RWPE1 (cell line): ENCODE measurements at regions not wholly inside any gene's neighbourhood (a gene's known extent, or its start where the extent isn't known, plus 50 kb on each side); places are given as distances from the start of the nearest gene placed in this dataset.

ENCODE experiments used
- CTCF ChIA-PET: fragments of 350-600 bp; sonication (Branson Sonifier 250); formaldehyde crosslinking; extraction: SDS; loops from one replicate; lab custom pipeline; 2021; lab: Yijun Ruan, JAX
- POLR2A ChIA-PET: fragments of 400-600 bp; formaldehyde crosslinking; extraction: SDS; loops from one replicate; lab custom pipeline; 2020; ENCODE audit warnings: antibody characterized with exemption; ENCODE audit not compliant: low non-redundant PET; lab: Yijun Ruan, JAX
- DNase-seq: peaks from one replicate; pipeline ENCODE4 v3.0.0; 2012; ENCODE audit warnings: low spot score
- H3K27ac ChIP-seq: fragments of 450-650 bp; 2 replicates; pipeline ENCODE4 v1.5.1; 2017
- CTCF ChIP-seq: fragments of 450-650 bp; conservative IDR thresholded peaks from 2 replicates; pipeline ENCODE4 v1.5.1; 2017; ENCODE audit warnings: low read depth, mild to moderate bottlenecking

DNA sequence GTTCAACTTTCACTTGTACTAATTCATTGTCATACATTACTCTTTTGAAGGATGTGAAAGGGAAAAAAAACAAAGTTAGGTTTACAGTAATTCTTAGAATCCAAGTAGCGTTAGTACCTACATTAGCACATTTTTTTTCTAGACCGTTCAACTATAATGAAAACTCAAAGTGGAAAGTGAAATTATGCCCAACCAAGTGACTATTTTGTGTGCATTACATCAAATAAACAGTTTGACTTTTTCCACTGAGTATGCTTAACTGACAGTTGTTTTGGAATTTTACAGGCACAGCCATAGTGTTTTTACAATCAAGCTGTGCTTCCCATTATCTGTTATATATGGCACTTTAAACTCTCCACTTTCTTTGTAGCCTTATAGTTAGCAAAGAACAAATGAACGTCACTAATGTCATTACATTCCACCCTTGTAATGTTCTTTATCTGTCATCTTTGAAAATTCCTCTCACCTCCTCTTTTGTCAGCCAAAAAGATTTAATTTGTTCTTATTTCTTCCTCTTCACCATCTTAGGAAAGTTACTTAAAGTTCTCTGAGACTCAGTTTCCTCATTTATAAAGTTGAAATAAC, 142.3 kb upstream of the SOX2 start:
- no peak for DNase-seq
- ChIA-PET CTCF (interaction anchor here (0.6 kb wide), 1 partner anchor 767 kb away, joined by 3 read pairs; no protein-coding TSS in a partner anchor), POLR2A (no interaction called here)
- no peak for TF ChIP-seq CTCF
- no peak overlapping the region for H3K27ac ChIP-seq

DNA sequence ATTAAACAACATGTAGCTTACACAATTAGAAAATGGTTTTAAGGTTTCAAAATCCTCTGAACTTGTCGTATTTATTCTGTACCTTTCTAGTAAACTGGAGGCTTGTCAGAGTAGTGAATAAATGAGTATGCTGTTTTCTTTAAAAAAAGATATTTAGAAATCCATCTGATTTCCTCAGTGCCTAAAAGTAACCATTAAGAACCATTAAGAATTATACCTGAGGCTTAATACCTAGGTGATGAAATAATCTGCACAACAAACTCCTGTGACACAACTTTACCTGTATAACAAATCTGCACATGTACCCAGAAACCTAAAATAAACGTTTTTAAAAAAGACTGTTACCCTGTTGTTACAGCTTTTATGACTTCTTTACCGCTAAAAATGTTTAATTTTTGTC, 143.0 kb upstream of the SOX2 start:
- no peak for TF ChIP-seq CTCF
- DNase-seq, result no peak
- H3K27ac ChIP-seq, result no peak overlapping the region
- ChIA-PET CTCF (interaction anchor here (0.6 to 1.6 kb wide), 3 partner anchors 131 to 766 kb away, joined by 3 to 7 read pairs (median 3); no protein-coding TSS in a partner anchor), POLR2A (no interaction called here)

DNA sequence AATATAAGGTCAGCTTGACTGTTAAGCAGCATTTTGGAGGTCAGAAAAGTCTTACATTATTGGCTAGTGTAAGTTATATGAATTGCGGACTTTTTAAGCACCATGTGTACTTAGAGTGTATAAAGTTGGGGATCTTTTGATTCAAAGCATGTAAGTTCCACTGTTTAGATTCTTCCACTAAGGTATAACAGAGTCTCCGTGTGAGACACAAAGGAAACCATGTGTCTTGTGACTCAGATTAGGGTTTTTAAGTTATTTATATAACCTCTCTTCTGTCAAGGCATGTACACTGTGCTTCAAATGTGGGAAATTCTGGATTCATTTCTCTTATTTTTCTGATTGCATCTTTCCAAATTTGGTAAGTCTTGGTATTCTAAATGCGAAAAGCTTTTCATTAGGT, 143.5 kb upstream of the SOX2 start:
- H3K27ac ChIP-seq, result no peak overlapping the region
- POLR2A ChIA-PET, result no interaction called here
- CTCF ChIA-PET, result interaction anchor here (0.6 to 1.6 kb wide), 3 partner anchors 132 to 776 kb away, joined by 3 to 7 read pairs (median 3); no protein-coding TSS in a partner anchor
- peak; percentile 5 for DNase-seq
- TF ChIP-seq CTCF, result no peak

GRCh38 chr3:181567311-181568075, 144.2 kb upstream of the SOX2 start:
- CTCF ChIA-PET, result interaction anchor here (0.6 to 1.6 kb wide), 6 partner anchors 11 to 1632 kb away, joined by 3 to 7 read pairs (median 3); no protein-coding TSS in a partner anchor
- peak; percentile 62 for DNase-seq
- no peak overlapping the region for H3K27ac ChIP-seq
- TF ChIP-seq CTCF, result no peak
- POLR2A ChIA-PET, result no interaction called here

DNA sequence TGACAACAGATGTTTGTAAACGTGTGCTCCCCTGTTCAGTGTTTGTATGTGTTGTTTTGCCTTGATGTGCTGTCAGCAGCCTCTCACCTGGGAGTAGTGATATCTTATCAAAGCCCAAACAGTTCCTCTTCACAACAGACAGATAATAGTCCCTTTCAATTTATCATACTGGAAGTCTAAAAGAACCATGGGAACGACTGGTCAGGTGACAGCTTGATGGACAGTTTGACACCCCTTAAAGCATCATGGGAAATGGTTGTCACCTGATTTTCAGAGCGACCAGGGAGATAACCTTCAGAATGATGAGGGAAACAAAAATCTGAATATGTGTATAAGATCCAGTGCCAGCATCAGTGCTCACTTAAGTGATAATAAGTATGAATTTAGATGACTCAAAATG, 146.3 kb upstream of the SOX2 start:
- POLR2A ChIA-PET, result no interaction called here
- no peak overlapping the region for H3K27ac ChIP-seq
- DNase-seq, result no peak
- CTCF ChIA-PET, result interaction anchor here (0.8 to 1.2 kb wide), 3 partner anchors 135 to 184 kb away, joined by 3 to 5 read pairs (median 3); no protein-coding TSS in a partner anchor
- no peak for TF ChIP-seq CTCF

- DNase-seq, result no peak
- POLR2A ChIA-PET, result no interaction called here
- 0 out of 2 replicates have a peak, but pooled peaks have one; percentile 9 for TF ChIP-seq CTCF
- H3K27ac ChIP-seq, result no peak overlapping the region
- CTCF ChIA-PET, result interaction anchor here (0.5 to 1.2 kb wide), 6 partner anchors 95 to 1120 kb away, joined by 3 to 5 read pairs (median 4); no protein-coding TSS in a partner anchor
Measured at GRCh38 chr3:181564222-181564621, 147.5 kb upstream of the SOX2 start.
